ENCODE measurements at regions not wholly inside any gene's neighbourhood (a gene's known extent, or its start where the extent isn't known, plus 50 kb on each side); places are given as distances from the start of the nearest gene placed in this dataset.
"Not testable (repeated sequence)": the region's sequence is repeated elsewhere in the genome, so short reads cannot be mapped to it uniquely, and the experiment has no call there.

- no peak for DNase-seq
Observed at GRCh38 chr6:113362301-113363047, 494.7 kb upstream of the MARCKS start.

GRCh38 chr6:113363048-113363798 lies 493.9 kb upstream of the MARCKS start:
- DNase-seq = no peak

- DNase-seq = no peak
Observed at GRCh38 chr6:113363866-113364265, 493.3 kb upstream of the MARCKS start.

- no peak for DNase-seq
Observed at GRCh38 chr6:113364766-113365165, 492.4 kb upstream of the MARCKS start.

- no peak for DNase-seq
Observed at GRCh38 chr6:113365191-113365590, 492.0 kb upstream of the MARCKS start.

GRCh38 chr6:113366505-113366904 lies 490.6 kb upstream of the MARCKS start:
- DNase-seq = no peak

GRCh38 chr6:113370508-113371502 lies 486.3 kb upstream of the MARCKS start:
- DNase-seq = no peak

- DNase-seq = not testable (repeated sequence)
Observed at GRCh38 chr6:113375466-113375865, 481.7 kb upstream of the MARCKS start.

- DNase-seq = no peak
Observed at GRCh38 chr6:113375950-113376846, 480.9 kb upstream of the MARCKS start.

- no peak for DNase-seq
Observed at GRCh38 chr6:113376847-113377165, 480.3 kb upstream of the MARCKS start.

GRCh38 chr6:113377362-113377942 lies 479.7 kb upstream of the MARCKS start:
- DNase-seq = no peak

- DNase-seq = no peak
Observed at GRCh38 chr6:113380591-113380990, 476.6 kb upstream of the MARCKS start.

- DNase-seq = no peak
Observed at GRCh38 chr6:113381232-113381631, 475.9 kb upstream of the MARCKS start.

- DNase-seq = no peak
Observed at GRCh38 chr6:113381959-113382358, 475.2 kb upstream of the MARCKS start.

- DNase-seq = no peak
Observed at GRCh38 chr6:113383701-113384100, 473.4 kb upstream of the MARCKS start.

GRCh38 chr6:113385020-113385431 lies 472.1 kb upstream of the MARCKS start:
- DNase-seq = no peak

GRCh38 chr6:113388996-113389395 lies 468.1 kb upstream of the MARCKS start:
- no peak for DNase-seq

- DNase-seq = no peak
Observed at GRCh38 chr6:113392551-113393055, 464.5 kb upstream of the MARCKS start.

- DNase-seq = no peak
Observed at GRCh38 chr6:113394216-113394615, 462.9 kb upstream of the MARCKS start.

GRCh38 chr6:113394729-113395128 lies 462.4 kb upstream of the MARCKS start:
- DNase-seq = no peak

- no peak for DNase-seq
Observed at GRCh38 chr6:113396730-113397129, 460.4 kb upstream of the MARCKS start.

GRCh38 chr6:113397236-113397635 lies 459.9 kb upstream of the MARCKS start:
- DNase-seq = no peak
